PC-9 (cell line): ENCODE measurements at regions not wholly inside any gene's neighbourhood (a gene's known extent, or its start where the extent isn't known, plus 50 kb on each side); places are given as distances from the start of the nearest gene placed in this dataset.

Experiments used
- BruUV-seq: library from RNA; stranded (reverse); fragments of 400-500 nt; replicated peaks from 2 replicates; lab custom pipeline; 2021; lab: Mats Ljungman, UMichigan
- CTCF ChIA-PET: fragments of 300-600 bp; sonication (Branson Sonifier 250); formaldehyde crosslinking; loops from one replicate; lab custom pipeline; 2022; ENCODE audit warnings: antibody characterized with exemption; lab: Charles Lee
- POLR2A ChIA-PET: fragments of 300-600 bp; sonication (Branson Sonifier 250); formaldehyde crosslinking; loops from one replicate; lab custom pipeline; 2022; ENCODE audit warnings: antibody characterized with exemption; ENCODE audit not compliant: unreplicated experiment; lab: Charles Lee
- DNase-seq, 2 experiments: peaks; one replicate each; pipeline versions ENCODE4 v3.0.0 to v3.0.0-alpha.2; 2015 to 2022; ENCODE audit warnings: mixed read lengths in 1 of 2
- H2AFZ ChIP-seq: fragments of 200-600 bp; sonication (generic); 2 replicates; pipeline ENCODE4 v1.8.1; 2017; ENCODE audit warnings: antibody characterized with exemption
- H3F3A ChIP-seq: fragments of 200-600 bp; sonication (generic); 2 replicates; pipeline ENCODE4 v1.8.1; 2017; ENCODE audit warnings: antibody characterized with exemption, mild to moderate bottlenecking, low read depth; ENCODE audit not compliant: insufficient read depth
- H3K27ac ChIP-seq: fragments of 200-600 bp; sonication (generic); 2 replicates; pipeline ENCODE4 v1.6.1; 2016; ENCODE audit warnings: mixed run types
- H3K27me3 ChIP-seq: fragments of 200-600 bp; sonication (generic); 2 replicates; pipeline ENCODE4 v1.6.1; 2016; ENCODE audit warnings: low read depth, mixed run types; ENCODE audit not compliant: insufficient read depth
- H3K36me3 ChIP-seq: fragments of 200-600 bp; sonication (generic); 2 replicates; pipeline ENCODE4 v1.6.1; 2016; ENCODE audit warnings: low read depth, mixed run types
- H3K4me1 ChIP-seq: fragments of 200-600 bp; sonication (generic); replicated peaks from 2 replicates; pipeline ENCODE4 v1.6.1; 2016; ENCODE audit warnings: mixed run types; ENCODE audit not compliant: insufficient read depth
- H3K4me2 ChIP-seq: fragments of 200-600 bp; sonication (generic); 2 replicates; pipeline ENCODE4 v1.6.1; 2017; ENCODE audit warnings: mixed run types
- H3K4me3 ChIP-seq: fragments of 200-600 bp; sonication (generic); 2 replicates; pipeline ENCODE4 v1.6.1; 2016; ENCODE audit warnings: mixed run types
- H3K79me2 ChIP-seq: fragments of 200-600 bp; sonication (generic); 2 replicates; pipeline ENCODE4 v1.6.1; 2017; ENCODE audit warnings: low read depth, mixed run types
- H3K9me2 ChIP-seq: fragments of 200-600 bp; sonication (generic); 2 replicates; pipeline ENCODE4 v1.8.1; 2017; ENCODE audit warnings: mild to moderate bottlenecking; ENCODE audit not compliant: insufficient read depth
- H3K9me3 ChIP-seq: fragments of 200-600 bp; sonication (generic); 2 replicates; pipeline ENCODE4 v1.8.1; 2016; ENCODE audit warnings: low read depth; ENCODE audit not compliant: insufficient read depth
- H4K20me1 ChIP-seq: fragments of 200-600 bp; sonication (generic); 2 replicates; pipeline ENCODE4 v1.8.1; 2017; ENCODE audit not compliant: insufficient read depth
- EZH2 ChIP-seq: fragments of 200-600 bp; sonication (generic); IDR thresholded peaks from 2 replicates; pipeline ENCODE4 v1.8.0; 2017; ENCODE audit warnings: antibody characterized with exemption, low read depth
- intact Hi-C: fragments of 100-400 bp; cut with micrococcal nuclease; formaldehyde crosslinking; loops from one replicate; pipeline ENCODE4 v1.10.0; 2022; ENCODE audit not compliant: unreplicated experiment
- TF ChIP-seq, protein P1 (sequence below): fragments of 200-600 bp; sonication (generic); conservative IDR thresholded peaks from 2 replicates; pipeline ENCODE4 v1.6.1; 2017; ENCODE audit warnings: mixed run types, antibody characterized with exemption, mild to moderate bottlenecking, moderate library complexity

DNA sequence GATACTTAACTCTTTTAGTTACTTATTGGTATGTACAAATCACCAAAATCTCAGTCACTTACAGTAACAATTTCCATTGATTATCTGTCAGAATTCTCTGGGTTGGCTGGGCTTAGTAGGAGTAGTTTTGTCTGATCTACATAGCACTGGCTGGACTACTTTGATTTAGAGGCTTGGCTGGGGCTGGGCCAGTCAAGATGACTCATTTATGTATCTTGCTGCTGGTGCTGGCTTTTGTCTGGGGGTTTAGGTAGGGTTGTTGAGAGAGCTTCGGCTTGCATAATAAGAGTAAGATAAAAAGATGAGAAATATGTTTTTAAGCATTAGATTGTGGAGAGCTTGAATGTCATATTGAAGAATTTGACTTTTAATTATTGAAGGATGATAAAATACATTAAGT, 1093.7 kb downstream of the SLC6A15 start:
- ChIA-PET CTCF (no interaction called here), POLR2A (no interaction called here)
- Histone ChIP-seq H4K20me1 (no peaks in the 10 kb centered on the region), H3K4me3 (no peak overlapping the region), H3K36me3 (no peaks in the 10 kb centered on the region), H3K27ac (no peak overlapping the region), H3K4me2 (no peak overlapping the region), H3K79me2 (no peaks in the 10 kb centered on the region), H3K9me2 (no peaks in the 10 kb centered on the region), H3K9me3 (no peaks in the 10 kb centered on the region), H3K4me1 (no peaks in the 10 kb centered on the region), H3F3A (no peaks in the 10 kb centered on the region), H2AFZ (no peak overlapping the region), H3K27me3 (no peaks in the 10 kb centered on the region)
- TF ChIP-seq EZH2, result no peak
- TF ChIP-seq, protein P1, sequence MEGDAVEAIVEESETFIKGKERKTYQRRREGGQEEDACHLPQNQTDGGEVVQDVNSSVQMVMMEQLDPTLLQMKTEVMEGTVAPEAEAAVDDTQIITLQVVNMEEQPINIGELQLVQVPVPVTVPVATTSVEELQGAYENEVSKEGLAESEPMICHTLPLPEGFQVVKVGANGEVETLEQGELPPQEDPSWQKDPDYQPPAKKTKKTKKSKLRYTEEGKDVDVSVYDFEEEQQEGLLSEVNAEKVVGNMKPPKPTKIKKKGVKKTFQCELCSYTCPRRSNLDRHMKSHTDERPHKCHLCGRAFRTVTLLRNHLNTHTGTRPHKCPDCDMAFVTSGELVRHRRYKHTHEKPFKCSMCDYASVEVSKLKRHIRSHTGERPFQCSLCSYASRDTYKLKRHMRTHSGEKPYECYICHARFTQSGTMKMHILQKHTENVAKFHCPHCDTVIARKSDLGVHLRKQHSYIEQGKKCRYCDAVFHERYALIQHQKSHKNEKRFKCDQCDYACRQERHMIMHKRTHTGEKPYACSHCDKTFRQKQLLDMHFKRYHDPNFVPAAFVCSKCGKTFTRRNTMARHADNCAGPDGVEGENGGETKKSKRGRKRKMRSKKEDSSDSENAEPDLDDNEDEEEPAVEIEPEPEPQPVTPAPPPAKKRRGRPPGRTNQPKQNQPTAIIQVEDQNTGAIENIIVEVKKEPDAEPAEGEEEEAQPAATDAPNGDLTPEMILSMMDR, result no peak
- BruUV-seq, result no TSS peak
- DNase-seq, result peak in 1 of 2 experiments; percentile 9
- intact Hi-C loops, result no loop called here

DNA sequence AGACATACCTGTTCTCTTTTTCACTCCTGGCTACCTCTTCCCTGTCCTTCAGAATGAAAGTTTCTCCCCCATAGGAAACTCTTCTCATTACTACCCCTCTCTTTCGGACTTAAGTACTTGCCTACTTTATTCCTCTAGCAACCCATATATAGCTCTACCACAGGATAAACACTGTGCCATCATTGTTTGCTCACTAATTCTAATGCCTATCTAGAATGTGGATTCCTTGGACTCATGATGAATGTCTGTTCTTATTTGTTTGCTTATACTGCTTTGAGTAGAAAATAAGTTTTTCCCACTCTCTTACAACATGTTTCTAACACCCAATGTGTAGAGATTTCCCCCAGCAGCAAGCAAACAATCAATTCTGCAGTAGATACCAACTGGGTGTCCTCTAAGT, 1094.9 kb downstream of the SLC6A15 start:
- no peaks in the 10 kb centered on the region for H3K9me3 ChIP-seq
- ChIA-PET CTCF (no interaction called here), POLR2A (no interaction called here)
- H3K27me3 ChIP-seq, result no peaks in the 10 kb centered on the region
- no peaks in the 10 kb centered on the region for H3F3A ChIP-seq
- no peak overlapping the region for H3K27ac ChIP-seq
- H2AFZ ChIP-seq, result no peak overlapping the region
- no peak overlapping the region for H3K4me3 ChIP-seq
- no peaks in the 10 kb centered on the region for H3K36me3 ChIP-seq
- no peaks in the 10 kb centered on the region for H4K20me1 ChIP-seq
- no peak for DNase-seq
- no peaks in the 10 kb centered on the region for H3K4me1 ChIP-seq
- H3K4me2 ChIP-seq, result no peak overlapping the region
- BruUV-seq, result no TSS peak
- intact Hi-C loops, result no loop called here
- no peaks in the 10 kb centered on the region for H3K9me2 ChIP-seq
- no peaks in the 10 kb centered on the region for H3K79me2 ChIP-seq
- TF ChIP-seq EZH2, result no peak

DNA sequence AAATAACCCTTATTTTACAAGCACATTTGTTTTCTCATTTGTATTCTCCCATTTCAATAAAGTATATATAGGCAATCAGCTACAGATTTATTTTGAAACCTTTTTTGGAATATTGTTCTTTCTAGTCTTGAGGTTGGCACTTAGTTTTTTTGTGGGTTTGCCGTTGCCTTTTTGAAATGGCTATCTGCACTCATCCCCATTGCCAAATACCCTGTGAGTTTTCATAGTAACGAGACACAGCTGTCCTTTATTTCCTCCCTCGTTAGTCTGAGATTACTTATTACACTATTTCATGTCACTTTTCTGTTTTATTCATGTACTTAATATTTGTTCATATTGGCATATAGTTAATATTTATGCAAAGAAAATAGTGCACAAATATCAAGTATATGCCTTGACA, 1104.0 kb downstream of the SLC6A15 start:
- intact Hi-C loops, result no loop called here
- Histone ChIP-seq H3K27me3 (no peaks in the 10 kb centered on the region), H4K20me1 (no peaks in the 10 kb centered on the region), H3K4me2 (no peak overlapping the region), H3K4me3 (no peak overlapping the region), H3K9me3 (no peaks in the 10 kb centered on the region), H3K27ac (no peak overlapping the region), H3F3A (no peaks in the 10 kb centered on the region), H2AFZ (no peak overlapping the region), H3K79me2 (no peaks in the 10 kb centered on the region), H3K9me2 (no peaks in the 10 kb centered on the region), H3K4me1 (no peaks in the 10 kb centered on the region), H3K36me3 (no peaks in the 10 kb centered on the region)
- no peak for DNase-seq
- no peak for TF ChIP-seq EZH2
- TF ChIP-seq, protein P1, result no peak
- ChIA-PET POLR2A (no interaction called here), CTCF (no interaction called here)
- no TSS peak for BruUV-seq

- no peaks in the 10 kb centered on the region for H3K27me3 ChIP-seq
- H4K20me1 ChIP-seq, result no peaks in the 10 kb centered on the region
- H3K27ac ChIP-seq, result no peak overlapping the region
- TF ChIP-seq EZH2, result no peak
- TF ChIP-seq, protein P1, result no peak
- CTCF ChIA-PET, result no interaction called here
- no peaks in the 10 kb centered on the region for H3K4me1 ChIP-seq
- POLR2A ChIA-PET, result no interaction called here
- BruUV-seq, result no TSS peak
- H3K9me2 ChIP-seq, result no peaks in the 10 kb centered on the region
- H3K4me2 ChIP-seq, result no peak overlapping the region
- H3K9me3 ChIP-seq, result no peaks in the 10 kb centered on the region
- no peaks in the 10 kb centered on the region for H3K36me3 ChIP-seq
- H3K4me3 ChIP-seq, result no peak overlapping the region
- no peaks in the 10 kb centered on the region for H3F3A ChIP-seq
- no peak overlapping the region for H2AFZ ChIP-seq
- intact Hi-C loops, result no loop called here
- no peak for DNase-seq
- H3K79me2 ChIP-seq, result no peaks in the 10 kb centered on the region
These were observed 1104.7 kb downstream of the SLC6A15 start for GRCh38 chr12:83807871-83808270.
